Gastroesophageal sphincter (tissue), 4 donors: ENCODE measurements at regions not wholly inside any gene's neighbourhood (a gene's known extent, or its start where the extent isn't known, plus 50 kb on each side); places are given as distances from the start of the nearest gene placed in this dataset.
"Not testable (repeated sequence)": the region's sequence is repeated elsewhere in the genome, so short reads cannot be mapped to it uniquely, and the experiment has no call there.

ENCODE experiments used
- ATAC-seq: fragments of 150-250 bp; one replicate; pipeline ENCODE4 v1.9.1; 2016; ENCODE audit warnings: mild to moderate bottlenecking, moderate library complexity
- H3K27ac ChIP-seq, 4 donors: fragments of 200-600 bp; sonication (generic) in 3 of 4; 1 replicate in 3 of 4; 2 replicates in 1 of 4; pipeline ENCODE4 v1.5.1; 2016 to 2019
- H3K27me3 ChIP-seq: fragments of 200-600 bp; sonication (generic); one replicate; pipeline ENCODE4 v1.5.1; 2019
- H3K36me3 ChIP-seq, 2 donors: fragments of 200-600 bp; sonication (generic); one replicate each; pipeline ENCODE4 v1.5.1; 2019; ENCODE audit warnings: control low read depth in 1 of 2
- H3K4me1 ChIP-seq, 3 donors: fragments of 200-600 bp; sonication (generic); 1 replicate in 2 of 3; 2 replicates in 1 of 3; pipeline ENCODE4 v1.5.1; 2016 to 2019; ENCODE audit warnings: control low read depth in 2 of 3
- H3K4me3 ChIP-seq, 2 donors: fragments of 200-600 bp; sonication (generic); one replicate each; pipeline ENCODE4 v1.5.1; 2019; ENCODE audit warnings: mild to moderate bottlenecking in 1 of 2, moderate library complexity in 1 of 2
- H3K9me3 ChIP-seq, 3 donors: fragments of 200-600 bp; sonication (generic); one replicate each; pipeline ENCODE4 v1.5.1; 2017 to 2019; ENCODE audit warnings: control low read depth in 2 of 3
- EP300 ChIP-seq: sonication (generic); formaldehyde crosslinking; IDR thresholded peaks from one replicate; pipeline ENCODE4 v1.6.1; 2017; ENCODE audit warnings: antibody characterized with exemption, mild to moderate bottlenecking
- POLR2A ChIP-seq, 2 donors: fragments of 450-650 bp; IDR thresholded peaks; one replicate each; pipeline ENCODE4 v1.6.1; 2017; ENCODE audit warnings: antibody characterized with exemption in 2 of 2, mild to moderate bottlenecking in 2 of 2, moderate library complexity in 1 of 2
- POLR2AphosphoS5 ChIP-seq: sonication (generic); formaldehyde crosslinking; IDR thresholded peaks from one replicate; pipeline ENCODE4 v1.6.1; 2017; ENCODE audit warnings: antibody characterized with exemption
- WGBS, 2 donors: methylation state at CpG; one replicate each; pipeline ENCODE4 v1.1.5; 2018; ENCODE audit warnings: low coverage in 1 of 2; 5-methylcytosine and 5-hydroxymethylcytosine counted together
- TF ChIP-seq, protein P1 (sequence below), 4 experiments: fragments of 200-600 bp in 2 of 4; fragments of 450-650 bp in 2 of 4; sonication (generic) in 1 of 4; IDR thresholded peaks; one replicate each; pipeline ENCODE4 v1.5.1; 2017 to 2019; ENCODE audit warnings: antibody characterized with exemption in 4 of 4, mild to moderate bottlenecking in 2 of 4, moderate library complexity in 2 of 4

- Histone ChIP-seq H3K4me3 (no peak overlapping the region), H3K27ac (no peak overlapping the region), H3K9me3 (no peaks in the 10 kb centered on the region), H3K27me3 (no peaks in the 10 kb centered on the region), H3K4me1 (no peaks in the 10 kb centered on the region), H3K36me3 (no peaks in the 10 kb centered on the region)
- WGBS, 2 donors, result 79 to 84% methylated on average over 3 to 4 of the region's 4 CpGs
- TF ChIP-seq, protein P1, sequence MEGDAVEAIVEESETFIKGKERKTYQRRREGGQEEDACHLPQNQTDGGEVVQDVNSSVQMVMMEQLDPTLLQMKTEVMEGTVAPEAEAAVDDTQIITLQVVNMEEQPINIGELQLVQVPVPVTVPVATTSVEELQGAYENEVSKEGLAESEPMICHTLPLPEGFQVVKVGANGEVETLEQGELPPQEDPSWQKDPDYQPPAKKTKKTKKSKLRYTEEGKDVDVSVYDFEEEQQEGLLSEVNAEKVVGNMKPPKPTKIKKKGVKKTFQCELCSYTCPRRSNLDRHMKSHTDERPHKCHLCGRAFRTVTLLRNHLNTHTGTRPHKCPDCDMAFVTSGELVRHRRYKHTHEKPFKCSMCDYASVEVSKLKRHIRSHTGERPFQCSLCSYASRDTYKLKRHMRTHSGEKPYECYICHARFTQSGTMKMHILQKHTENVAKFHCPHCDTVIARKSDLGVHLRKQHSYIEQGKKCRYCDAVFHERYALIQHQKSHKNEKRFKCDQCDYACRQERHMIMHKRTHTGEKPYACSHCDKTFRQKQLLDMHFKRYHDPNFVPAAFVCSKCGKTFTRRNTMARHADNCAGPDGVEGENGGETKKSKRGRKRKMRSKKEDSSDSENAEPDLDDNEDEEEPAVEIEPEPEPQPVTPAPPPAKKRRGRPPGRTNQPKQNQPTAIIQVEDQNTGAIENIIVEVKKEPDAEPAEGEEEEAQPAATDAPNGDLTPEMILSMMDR (IDR thresholded peaks at IDR 0.05), result no peak
- TF ChIP-seq EP300, result no peak
- TF ChIP-seq POLR2AphosphoS5, result no peak
- TF ChIP-seq POLR2A (IDR thresholded peaks at IDR 0.05), result no peak
- ATAC-seq, result no peak
Measured at GRCh38 chr5:148748702-148749392, 77.6 kb upstream of the ADRB2 start.

DNA sequence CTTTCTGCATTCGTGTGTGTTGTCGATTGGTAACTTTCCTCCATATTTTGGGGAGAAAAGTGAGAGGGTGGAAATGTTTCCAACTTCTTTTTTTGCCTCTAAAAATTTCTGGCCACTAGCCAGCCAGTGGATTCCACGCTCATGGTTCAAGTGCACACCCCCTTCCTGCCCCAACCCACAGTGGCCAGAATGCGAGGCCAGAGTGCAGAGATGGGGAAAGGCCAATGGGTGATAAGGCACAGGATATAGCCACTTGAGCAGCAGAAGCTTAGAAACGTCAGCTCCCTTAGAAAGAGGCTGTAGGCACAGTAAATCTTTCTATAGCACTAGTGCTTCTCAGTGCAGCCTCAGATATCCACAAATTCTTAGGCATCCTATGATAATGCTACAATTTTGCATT lies 75.8 kb upstream of the ADRB2 start:
- ATAC-seq, result no peak
- TF ChIP-seq EP300 (no peak), POLR2A (IDR thresholded peaks at IDR 0.05) (no peak), POLR2AphosphoS5 (no peak)
- TF ChIP-seq, protein P1 (IDR thresholded peaks at IDR 0.05), result no peak
- H3K27ac ChIP-seq, result no peak overlapping the region
- 26 to 59% methylated on average over 2 to 5 of the region's 5 CpGs for WGBS, 2 donors
- peaks cover 0 to 8% (median 0%) of the 10 kb centered on the region in 3 donors for H3K9me3 ChIP-seq
- H3K36me3 ChIP-seq, result no peaks in the 10 kb centered on the region
- no peaks in the 10 kb centered on the region for H3K27me3 ChIP-seq
- H3K4me1 ChIP-seq, result no peaks in the 10 kb centered on the region
- no peak overlapping the region for H3K4me3 ChIP-seq

- no peaks in the 10 kb centered on the region for H3K27me3 ChIP-seq
- no peak for ATAC-seq
- no peak overlapping the region for H3K4me3 ChIP-seq
- H3K36me3 ChIP-seq, result no peaks in the 10 kb centered on the region
- peaks cover 0 to 9% (median 0%) of the 10 kb centered on the region in 3 donors for H3K9me3 ChIP-seq
- no peaks in the 10 kb centered on the region for H3K4me1 ChIP-seq
- no peak overlapping the region for H3K27ac ChIP-seq
- 67 to 71% methylated on average over 2 of the region's 2 CpGs for WGBS, 2 donors
- TF ChIP-seq POLR2AphosphoS5, result no peak
- TF ChIP-seq POLR2A (IDR thresholded peaks at IDR 0.05), result no peak
Measured at GRCh38 chr5:148751025-148751424, 75.4 kb upstream of the ADRB2 start.

- not testable (repeated sequence) for H3K4me3 ChIP-seq, ATAC-seq, H3K36me3 ChIP-seq, H3K27me3 ChIP-seq, H3K27ac ChIP-seq, H3K4me1 ChIP-seq
- peaks cover 0 to 16% (median 0%) of the 10 kb centered on the region in 3 donors for H3K9me3 ChIP-seq
Measured at GRCh38 chr5:148752375-148752774, 74.0 kb upstream of the ADRB2 start.

DNA sequence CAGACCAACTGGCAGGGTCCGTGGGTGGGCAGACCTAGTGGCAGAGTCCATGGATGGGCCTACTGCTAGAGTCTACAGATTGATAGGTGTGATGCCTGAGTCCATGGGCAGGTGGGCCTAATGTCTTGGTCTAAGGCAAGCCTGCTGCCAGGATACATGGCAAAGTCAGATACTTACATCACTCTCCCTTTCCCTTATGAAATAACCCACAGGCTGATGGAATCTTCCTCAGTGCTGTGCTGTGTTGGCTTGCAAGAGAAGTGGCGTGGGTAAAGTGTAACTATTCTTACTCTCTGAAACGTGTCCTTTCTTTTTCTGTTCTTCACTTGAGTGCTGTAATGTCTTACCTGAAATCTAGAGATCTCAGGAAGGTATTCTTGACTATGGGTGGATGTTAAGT lies 67.3 kb upstream of the ADRB2 start:
- 65 to 67% methylated on average over 3 of the region's 3 CpGs for WGBS, 2 donors
- H3K9me3 ChIP-seq, result peaks cover 0 to 16% (median 0%) of the 10 kb centered on the region in 3 donors
- no peak for ATAC-seq
- no peaks in the 10 kb centered on the region for H3K27me3 ChIP-seq
- H3K4me3 ChIP-seq, result no peak overlapping the region
- no peaks in the 10 kb centered on the region for H3K4me1 ChIP-seq
- H3K36me3 ChIP-seq, result no peaks in the 10 kb centered on the region
- TF ChIP-seq POLR2A (IDR thresholded peaks at IDR 0.05), result no peak
- TF ChIP-seq, protein P1 (IDR thresholded peaks at IDR 0.05), result no peak
- no peak for TF ChIP-seq EP300
- TF ChIP-seq POLR2AphosphoS5, result no peak
- no peak overlapping the region for H3K27ac ChIP-seq

- WGBS, 2 donors, result 48 to 54% methylated on average over 2 of the region's 2 CpGs
- no peaks in the 10 kb centered on the region for H3K36me3 ChIP-seq
- no peak for TF ChIP-seq POLR2AphosphoS5
- no peak for TF ChIP-seq EP300
- TF ChIP-seq POLR2A (IDR thresholded peaks at IDR 0.05), result no peak
- TF ChIP-seq, protein P1 (IDR thresholded peaks at IDR 0.05), result no peak
- no peak overlapping the region for H3K4me3 ChIP-seq
- peaks cover 0 to 6% (median 0%) of the 10 kb centered on the region in 3 donors for H3K9me3 ChIP-seq
- no peak overlapping the region for H3K27ac ChIP-seq
- ATAC-seq, result no peak
- no peaks in the 10 kb centered on the region for H3K27me3 ChIP-seq
- H3K4me1 ChIP-seq, result no peaks in the 10 kb centered on the region
Measured at GRCh38 chr5:148760945-148761638, 65.3 kb upstream of the ADRB2 start.
